Chondrocyte (in vitro differentiated cells): ENCODE measurements at regions not wholly inside any gene's neighbourhood (a gene's known extent, or its start where the extent isn't known, plus 50 kb on each side); places are given as distances from the start of the nearest gene placed in this dataset.

ENCODE experiments used
- DNase-seq: peaks from one replicate; pipeline ENCODE4 v3.0.0; 2021; ENCODE audit warnings: mixed read lengths, low spot score
- H3K27ac Mint-ChIP-seq: one replicate; pipeline ENCODE4 v1.8.0; 2021; ENCODE audit warnings: mild to moderate bottlenecking, moderate library complexity, mixed read lengths; ENCODE audit not compliant: unreplicated experiment
- H3K27me3 Mint-ChIP-seq: 2 replicates; pipeline ENCODE4 v1.8.0; 2021; ENCODE audit warnings: low read depth, mixed read lengths
- H3K36me3 Mint-ChIP-seq: 2 replicates; pipeline ENCODE4 v1.8.0; 2021; ENCODE audit warnings: low read depth, mixed read lengths
- H3K4me1 Mint-ChIP-seq: 2 replicates; pipeline ENCODE4 v1.8.0; 2021; ENCODE audit warnings: low read depth, mild to moderate bottlenecking, mixed read lengths
- H3K4me3 Mint-ChIP-seq: one replicate; pipeline ENCODE4 v1.8.0; 2021; ENCODE audit warnings: mild to moderate bottlenecking, moderate library complexity, mixed read lengths; ENCODE audit not compliant: unreplicated experiment
- H3K9me3 Mint-ChIP-seq: 2 replicates; pipeline ENCODE4 v1.8.0; 2021; ENCODE audit warnings: low read depth, mixed read lengths
- TF ChIP-seq, protein P1 (sequence below): fragments of 200-600 bp; sonication (generic); IDR thresholded peaks from 2 replicates; pipeline ENCODE4 v1.5.0; 2021; ENCODE audit warnings: antibody characterized with exemption, mild to moderate bottlenecking, moderate library complexity

GRCh38 chr9:38192731-38193265, 123.8 kb upstream of the SHB start:
- TF ChIP-seq, protein P1, sequence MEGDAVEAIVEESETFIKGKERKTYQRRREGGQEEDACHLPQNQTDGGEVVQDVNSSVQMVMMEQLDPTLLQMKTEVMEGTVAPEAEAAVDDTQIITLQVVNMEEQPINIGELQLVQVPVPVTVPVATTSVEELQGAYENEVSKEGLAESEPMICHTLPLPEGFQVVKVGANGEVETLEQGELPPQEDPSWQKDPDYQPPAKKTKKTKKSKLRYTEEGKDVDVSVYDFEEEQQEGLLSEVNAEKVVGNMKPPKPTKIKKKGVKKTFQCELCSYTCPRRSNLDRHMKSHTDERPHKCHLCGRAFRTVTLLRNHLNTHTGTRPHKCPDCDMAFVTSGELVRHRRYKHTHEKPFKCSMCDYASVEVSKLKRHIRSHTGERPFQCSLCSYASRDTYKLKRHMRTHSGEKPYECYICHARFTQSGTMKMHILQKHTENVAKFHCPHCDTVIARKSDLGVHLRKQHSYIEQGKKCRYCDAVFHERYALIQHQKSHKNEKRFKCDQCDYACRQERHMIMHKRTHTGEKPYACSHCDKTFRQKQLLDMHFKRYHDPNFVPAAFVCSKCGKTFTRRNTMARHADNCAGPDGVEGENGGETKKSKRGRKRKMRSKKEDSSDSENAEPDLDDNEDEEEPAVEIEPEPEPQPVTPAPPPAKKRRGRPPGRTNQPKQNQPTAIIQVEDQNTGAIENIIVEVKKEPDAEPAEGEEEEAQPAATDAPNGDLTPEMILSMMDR: no peak
- H3K27me3 Mint-ChIP-seq: peaks cover 3% of the 10 kb centered on the region
- H3K9me3 Mint-ChIP-seq: no peaks in the 10 kb centered on the region
- H3K4me3 Mint-ChIP-seq: no peak overlapping the region
- no peak for DNase-seq
- no peak overlapping the region for H3K27ac Mint-ChIP-seq
- no peaks in the 10 kb centered on the region for H3K36me3 Mint-ChIP-seq
- H3K4me1 Mint-ChIP-seq: peaks cover 9% of the 10 kb centered on the region

DNA sequence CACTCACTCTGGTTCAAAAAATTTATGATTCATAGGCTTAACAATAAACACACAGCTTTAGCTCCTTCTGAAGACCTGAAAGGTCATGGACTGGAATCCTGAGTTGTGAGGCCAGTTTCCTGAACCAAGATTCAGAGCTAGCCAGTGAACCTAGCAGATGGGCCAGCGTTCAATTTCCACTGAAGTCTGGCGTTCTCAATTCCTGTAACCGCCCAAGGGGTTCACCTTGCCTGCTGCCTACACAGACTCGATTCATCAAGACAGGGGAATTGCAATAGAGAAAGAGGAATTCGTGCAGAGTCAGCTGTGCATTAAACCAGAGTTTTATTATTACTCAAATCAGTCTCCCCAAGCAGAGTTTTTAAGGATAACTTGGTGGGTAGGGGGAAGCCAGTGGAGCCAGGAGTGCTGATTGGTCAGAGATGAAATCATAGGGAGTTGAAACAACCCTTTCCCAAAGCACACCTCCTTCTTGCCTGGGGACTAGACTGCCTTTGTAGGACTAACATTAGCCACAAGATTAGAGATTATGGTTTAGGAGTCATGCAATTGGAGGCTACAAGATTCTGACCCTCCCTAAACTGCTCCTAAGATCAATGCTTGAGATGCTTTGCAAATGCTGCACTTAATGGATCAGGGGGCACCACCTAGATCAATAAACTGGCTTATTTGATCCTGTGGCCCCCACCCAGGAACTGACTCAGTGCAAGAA, 117.5 kb upstream of the SHB start:
- Mint-ChIP-seq H3K4me3 (no peak overlapping the region), H3K9me3 (no peaks in the 10 kb centered on the region), H3K27me3 (no peaks in the 10 kb centered on the region), H3K36me3 (no peaks in the 10 kb centered on the region), H3K27ac (no peak overlapping the region), H3K4me1 (peaks cover 9% of the 10 kb centered on the region)
- DNase-seq: no peak
- TF ChIP-seq, protein P1: no peak

GRCh38 chr9:38185647-38186403, 116.8 kb upstream of the SHB start:
- H3K4me1 Mint-ChIP-seq: peaks cover 9% of the 10 kb centered on the region
- H3K36me3 Mint-ChIP-seq: no peaks in the 10 kb centered on the region
- TF ChIP-seq, protein P1: no peak
- no peak for DNase-seq
- H3K9me3 Mint-ChIP-seq: no peaks in the 10 kb centered on the region
- no peaks in the 10 kb centered on the region for H3K27me3 Mint-ChIP-seq
- H3K4me3 Mint-ChIP-seq: no peak overlapping the region
- H3K27ac Mint-ChIP-seq: no peak overlapping the region

- Mint-ChIP-seq H3K27ac (no peak overlapping the region), H3K9me3 (no peaks in the 10 kb centered on the region), H3K27me3 (no peaks in the 10 kb centered on the region), H3K36me3 (no peaks in the 10 kb centered on the region), H3K4me1 (peaks cover 9% of the 10 kb centered on the region), H3K4me3 (no peak overlapping the region)
- no peak for DNase-seq
- TF ChIP-seq, protein P1: no peak
These were observed 115.1 kb upstream of the SHB start for GRCh38 chr9:38183994-38184568.

DNA sequence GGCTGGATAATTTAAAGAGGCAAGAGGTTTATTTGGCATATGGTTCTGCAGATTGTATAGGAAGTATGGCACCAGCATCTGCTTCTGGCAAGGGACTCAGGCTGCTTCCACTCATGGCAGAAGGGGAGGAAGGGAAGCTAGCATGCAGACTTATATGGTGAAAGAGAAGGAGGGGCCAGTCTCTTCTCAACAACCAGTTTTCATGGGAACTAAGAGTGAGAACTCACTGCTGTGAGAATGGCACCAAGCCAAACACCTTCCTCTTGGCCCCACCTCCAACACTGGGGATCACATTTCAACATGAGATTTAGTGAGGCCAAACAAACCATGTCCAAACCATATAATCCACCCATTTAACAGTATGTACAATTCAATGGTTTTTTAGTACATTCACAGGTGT, 113.3 kb upstream of the SHB start:
- DNase-seq: no peak
- no peaks in the 10 kb centered on the region for H3K9me3 Mint-ChIP-seq
- TF ChIP-seq, protein P1: no peak
- no peak overlapping the region for H3K27ac Mint-ChIP-seq
- H3K27me3 Mint-ChIP-seq: no peaks in the 10 kb centered on the region
- no peak overlapping the region for H3K4me3 Mint-ChIP-seq
- no peaks in the 10 kb centered on the region for H3K36me3 Mint-ChIP-seq
- H3K4me1 Mint-ChIP-seq: peaks cover 14% of the 10 kb centered on the region
